AG08396 (cell line): ENCODE measurements at regions not wholly inside any gene's neighbourhood (a gene's known extent, or its start where the extent isn't known, plus 50 kb on each side); places are given as distances from the start of the nearest gene placed in this dataset.

ENCODE experiments used
- DNase-seq: peaks from one replicate; pipeline ENCODE4 v3.0.0; 2012; ENCODE audit warnings: low spot score, mixed read lengths

GRCh38 chr3:135473449-135473848 is 492.1 kb upstream of the PPP2R3A start:
- no peak for DNase-seq

- no peak for DNase-seq
These were observed 478.3 kb upstream of the PPP2R3A start for GRCh38 chr3:135487261-135487660.

- DNase-seq: no peak
These were observed 475.2 kb upstream of the PPP2R3A start for GRCh38 chr3:135490219-135490915.

GRCh38 chr3:135491491-135492205 is 473.9 kb upstream of the PPP2R3A start:
- no peak for DNase-seq

GRCh38 chr3:135495891-135496290 is 469.6 kb upstream of the PPP2R3A start:
- DNase-seq: no peak

- DNase-seq: no peak
These were observed 467.5 kb upstream of the PPP2R3A start for GRCh38 chr3:135497979-135498378.

GRCh38 chr3:135499426-135499825 is 466.1 kb upstream of the PPP2R3A start:
- DNase-seq: no peak

GRCh38 chr3:135500034-135500433 is 465.5 kb upstream of the PPP2R3A start:
- no peak for DNase-seq

- no peak for DNase-seq
These were observed 462.3 kb upstream of the PPP2R3A start for GRCh38 chr3:135503065-135503759.

- peak; percentile 77 for DNase-seq
These were observed 461.5 kb upstream of the PPP2R3A start for GRCh38 chr3:135503760-135504686.

GRCh38 chr3:135513106-135514059 is 452.1 kb upstream of the PPP2R3A start:
- peak; percentile 59 for DNase-seq

GRCh38 chr3:135514060-135514448 is 451.5 kb upstream of the PPP2R3A start:
- no peak for DNase-seq

GRCh38 chr3:135516143-135516542 is 449.4 kb upstream of the PPP2R3A start:
- peak; percentile 18 for DNase-seq

GRCh38 chr3:135528413-135529015 is 437.0 kb upstream of the PPP2R3A start:
- no peak for DNase-seq

- DNase-seq: no peak
These were observed 433.5 kb upstream of the PPP2R3A start for GRCh38 chr3:135532021-135532420.

GRCh38 chr3:135538123-135538522 is 427.4 kb upstream of the PPP2R3A start:
- DNase-seq: no peak

GRCh38 chr3:135539351-135539750 is 426.2 kb upstream of the PPP2R3A start:
- no peak for DNase-seq

GRCh38 chr3:135539854-135540253 is 425.7 kb upstream of the PPP2R3A start:
- no peak for DNase-seq

GRCh38 chr3:135549928-135550494 is 415.5 kb upstream of the PPP2R3A start:
- no peak for DNase-seq

GRCh38 chr3:135556174-135556573 is 409.4 kb upstream of the PPP2R3A start:
- DNase-seq: no peak
